NCI-H2196 (cell line): ENCODE measurements at regions not wholly inside any gene's neighbourhood (a gene's known extent, or its start where the extent isn't known, plus 50 kb on each side); places are given as distances from the start of the nearest gene placed in this dataset.
A peak's percentile ranks its signal among the peaks of the same experiment; 100 is the strongest.

Experiments used
- DNase-seq: peaks from one replicate; lab custom pipeline; 2025; ENCODE audit not compliant: unreplicated experiment; lab: John Stamatoyannopoulos, UW

- DNase-seq: no peak
Observed at GRCh38 chr5:26828294-26828693, 210.1 kb downstream of the CDH9 start.

- DNase-seq: no peak
Observed at GRCh38 chr5:26813235-26813634, 225.2 kb downstream of the CDH9 start.

GRCh38 chr5:26812714-26813113 lies 225.7 kb downstream of the CDH9 start:
- DNase-seq: no peak

- no peak for DNase-seq
Observed at GRCh38 chr5:26807231-26808199, 230.9 kb downstream of the CDH9 start.

GRCh38 chr5:26805076-26805475 lies 233.3 kb downstream of the CDH9 start:
- no peak for DNase-seq

GRCh38 chr5:26802944-26803343 lies 235.4 kb downstream of the CDH9 start:
- DNase-seq: no peak

GRCh38 chr5:26791433-26791832 lies 247.0 kb downstream of the CDH9 start:
- no peak for DNase-seq

- DNase-seq: no peak
Observed at GRCh38 chr5:26791021-26791420, 247.4 kb downstream of the CDH9 start.

GRCh38 chr5:26763215-26763614 lies 275.2 kb downstream of the CDH9 start:
- DNase-seq: no peak

GRCh38 chr5:26761446-26761845 lies 276.9 kb downstream of the CDH9 start:
- no peak for DNase-seq

GRCh38 chr5:26761045-26761444 lies 277.3 kb downstream of the CDH9 start:
- DNase-seq: no peak

- DNase-seq: no peak
Observed at GRCh38 chr5:26757941-26758340, 280.4 kb downstream of the CDH9 start.

- DNase-seq: no peak
Observed at GRCh38 chr5:26749829-26750228, 288.6 kb downstream of the CDH9 start.

- DNase-seq: no peak
Observed at GRCh38 chr5:26740182-26740581, 298.2 kb downstream of the CDH9 start.

GRCh38 chr5:26737348-26738265 lies 300.8 kb downstream of the CDH9 start:
- DNase-seq: no peak

GRCh38 chr5:26727916-26728315 lies 310.5 kb downstream of the CDH9 start:
- no peak for DNase-seq

GRCh38 chr5:26719803-26720202 lies 318.6 kb downstream of the CDH9 start:
- DNase-seq: no peak

- DNase-seq: peak; percentile 71
Observed at GRCh38 chr5:26700759-26701384, 337.5 kb downstream of the CDH9 start.

GRCh38 chr5:26692952-26693351 lies 345.4 kb downstream of the CDH9 start:
- no peak for DNase-seq

- DNase-seq: no peak
Observed at GRCh38 chr5:26691486-26691885, 346.9 kb downstream of the CDH9 start.

GRCh38 chr5:26690511-26690910 lies 347.9 kb downstream of the CDH9 start:
- DNase-seq: no peak
